HG03060 (cell line): ENCODE measurements at regions not wholly inside any gene's neighbourhood (a gene's known extent, or its start where the extent isn't known, plus 50 kb on each side); places are given as distances from the start of the nearest gene placed in this dataset.

Experiments used
- ATAC-seq: cut with Tn5 transposase; IDR thresholded peaks from one replicate; pipeline ENCODE4 v1.9.1; 2021; ENCODE audit warnings: low read depth, moderate number of reproducible peaks; ENCODE audit not compliant: unreplicated experiment

GRCh38 chr14:87149583-87150354, 843.2 kb downstream of the GALC start:
- ATAC-seq = no peak

- ATAC-seq = no peak
Observed at GRCh38 chr14:87148655-87149054, 844.3 kb downstream of the GALC start.

DNA sequence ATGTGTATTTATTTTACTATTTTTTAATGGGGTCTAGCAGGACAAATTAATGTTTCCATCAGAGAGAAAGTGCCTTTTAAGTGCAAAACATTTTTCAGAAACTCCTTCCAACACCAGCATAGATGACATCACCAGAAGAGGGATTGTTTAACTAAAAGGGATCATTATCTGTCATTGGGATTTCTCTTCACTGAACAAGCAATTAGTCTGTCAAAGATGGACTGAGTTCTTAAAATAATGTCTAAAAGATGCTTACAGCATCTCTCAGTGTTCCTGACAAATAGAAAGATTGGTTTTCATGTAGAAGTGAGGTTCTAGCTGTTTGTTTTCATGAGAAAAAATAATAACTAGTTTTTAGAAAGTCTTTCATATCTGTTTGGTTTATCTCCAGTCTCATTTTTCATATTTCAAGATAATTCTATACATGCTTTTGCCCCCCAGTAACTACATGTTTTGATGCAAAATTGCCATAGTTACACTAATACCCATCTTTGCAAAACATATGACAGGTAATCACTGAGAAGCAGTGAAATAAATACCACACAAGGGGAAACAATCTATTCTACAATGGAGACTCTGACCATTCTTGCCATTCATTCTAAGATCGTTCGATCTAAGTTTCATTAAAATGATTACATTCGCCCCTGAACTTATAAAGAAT, 850.3 kb downstream of the GALC start:
- no peak for ATAC-seq

DNA sequence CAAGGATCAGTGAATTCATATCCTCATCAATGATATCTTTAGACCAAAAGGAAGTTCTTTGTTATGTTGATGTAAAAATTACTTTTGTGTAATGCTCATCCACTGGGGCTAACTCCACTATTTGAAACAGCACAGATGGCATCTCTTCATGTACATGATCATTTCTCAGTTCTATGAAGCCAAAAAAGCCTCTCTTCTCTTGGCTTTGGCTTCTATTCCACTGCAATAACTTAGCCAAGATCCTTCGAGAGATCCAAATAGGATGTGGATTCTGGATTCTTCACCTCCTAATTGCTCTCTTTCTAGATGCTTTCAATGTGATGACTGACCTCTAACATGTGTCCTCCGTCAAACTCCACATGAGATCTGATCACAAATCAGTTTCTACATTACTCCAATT, 851.2 kb downstream of the GALC start:
- ATAC-seq = no peak

DNA sequence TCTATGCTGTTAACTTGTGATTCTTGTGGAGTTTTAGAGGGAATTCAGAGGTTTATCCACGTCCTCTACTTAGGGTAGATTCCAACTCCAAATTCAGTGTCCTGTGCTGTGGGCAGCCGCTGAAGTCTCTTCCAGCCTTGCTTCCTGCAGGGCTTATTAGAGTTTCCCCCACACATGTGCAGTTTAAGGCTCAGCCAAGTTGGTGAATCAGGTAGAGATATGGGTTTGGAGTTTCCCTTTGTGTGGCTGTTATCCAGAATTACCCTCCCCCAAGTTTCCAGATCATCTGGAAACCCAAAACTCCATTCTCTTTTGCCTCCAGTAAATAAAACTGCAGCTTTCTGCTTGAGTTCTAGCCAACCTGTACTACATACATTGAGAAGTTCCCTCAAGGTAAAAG, 853.7 kb downstream of the GALC start:
- no peak for ATAC-seq

DNA sequence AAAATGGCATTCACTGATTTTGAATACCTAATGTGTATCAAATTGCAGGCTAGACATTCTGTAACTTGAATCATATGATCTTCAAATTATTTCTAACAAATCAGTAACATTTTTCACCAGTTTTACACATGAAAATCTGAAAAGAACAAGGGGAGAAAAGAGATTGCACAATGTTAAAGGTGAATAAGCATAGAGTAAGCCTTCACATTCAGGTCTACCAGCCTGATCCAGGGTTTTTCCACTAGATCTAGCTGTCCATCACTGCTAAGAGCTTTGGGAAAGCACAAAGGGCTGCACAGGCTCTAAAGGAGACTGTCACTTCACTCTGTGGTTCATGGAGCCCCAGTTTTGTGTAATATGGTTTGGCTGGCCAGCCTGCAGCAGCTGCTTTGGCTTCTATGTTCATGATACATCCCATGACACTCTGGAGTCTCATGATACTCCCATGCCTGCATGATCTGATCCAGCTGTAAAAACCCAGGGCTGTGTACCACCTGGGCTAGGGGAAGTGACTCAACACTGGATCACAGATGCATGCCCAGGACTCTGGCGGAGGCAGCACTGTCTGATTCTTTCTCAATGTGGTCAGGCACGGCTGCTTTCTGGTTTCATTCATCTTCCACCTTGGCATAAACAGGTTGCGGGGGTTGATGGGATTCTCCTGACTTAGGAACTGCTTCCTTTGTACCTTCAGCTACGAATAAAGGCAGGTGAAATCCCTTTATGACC, 859.7 kb downstream of the GALC start:
- no peak for ATAC-seq

- ATAC-seq = no peak
Observed at GRCh38 chr14:87131879-87132278, 861.1 kb downstream of the GALC start.

GRCh38 chr14:87122166-87122565, 870.8 kb downstream of the GALC start:
- no peak for ATAC-seq

GRCh38 chr14:87121716-87122115, 871.3 kb downstream of the GALC start:
- ATAC-seq = no peak

DNA sequence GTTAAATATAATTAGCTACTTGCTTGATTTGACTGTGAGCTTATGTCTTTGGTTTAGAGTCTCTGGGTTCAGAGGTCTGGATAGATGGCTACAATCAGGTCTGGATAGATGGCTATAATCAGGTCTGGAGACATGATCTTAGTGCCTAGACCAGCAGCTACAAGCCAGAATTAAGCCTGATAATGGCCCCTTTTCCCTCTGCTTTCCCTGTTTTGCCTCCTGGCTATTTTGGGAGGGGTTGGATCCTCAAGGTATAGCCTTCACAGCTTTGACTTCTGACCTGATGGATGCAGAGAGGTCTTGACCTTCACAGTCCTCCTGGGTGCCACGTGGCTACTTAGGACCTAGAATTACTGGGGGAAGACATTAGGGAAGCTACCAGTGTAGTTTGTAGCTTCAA, 877.7 kb downstream of the GALC start:
- no peak for ATAC-seq

- ATAC-seq = no peak
Observed at GRCh38 chr14:87113286-87113685, 879.7 kb downstream of the GALC start.

- ATAC-seq = no peak
Observed at GRCh38 chr14:87111741-87112140, 881.2 kb downstream of the GALC start.

DNA sequence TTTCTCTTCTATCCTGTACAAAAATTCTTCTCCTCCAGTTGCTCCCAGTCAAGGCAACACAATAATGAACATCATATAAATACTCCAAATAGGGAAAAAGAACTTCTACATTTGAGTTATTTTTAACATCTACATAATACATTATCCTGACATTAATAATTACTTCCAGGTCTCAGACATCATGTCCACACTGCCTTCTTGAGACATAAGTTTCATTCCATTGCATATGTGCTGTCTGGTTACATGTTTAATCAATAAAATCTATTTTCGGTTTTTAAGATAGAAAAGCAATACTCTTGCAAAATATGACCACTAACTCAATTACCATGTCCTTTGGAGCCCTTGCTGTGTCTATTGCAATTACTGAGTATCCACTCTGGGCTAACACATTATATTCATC, 881.9 kb downstream of the GALC start:
- ATAC-seq = no peak

GRCh38 chr14:87109271-87109670, 883.7 kb downstream of the GALC start:
- no peak for ATAC-seq

- ATAC-seq = no peak
Observed at GRCh38 chr14:87108726-87109125, 884.3 kb downstream of the GALC start.

DNA sequence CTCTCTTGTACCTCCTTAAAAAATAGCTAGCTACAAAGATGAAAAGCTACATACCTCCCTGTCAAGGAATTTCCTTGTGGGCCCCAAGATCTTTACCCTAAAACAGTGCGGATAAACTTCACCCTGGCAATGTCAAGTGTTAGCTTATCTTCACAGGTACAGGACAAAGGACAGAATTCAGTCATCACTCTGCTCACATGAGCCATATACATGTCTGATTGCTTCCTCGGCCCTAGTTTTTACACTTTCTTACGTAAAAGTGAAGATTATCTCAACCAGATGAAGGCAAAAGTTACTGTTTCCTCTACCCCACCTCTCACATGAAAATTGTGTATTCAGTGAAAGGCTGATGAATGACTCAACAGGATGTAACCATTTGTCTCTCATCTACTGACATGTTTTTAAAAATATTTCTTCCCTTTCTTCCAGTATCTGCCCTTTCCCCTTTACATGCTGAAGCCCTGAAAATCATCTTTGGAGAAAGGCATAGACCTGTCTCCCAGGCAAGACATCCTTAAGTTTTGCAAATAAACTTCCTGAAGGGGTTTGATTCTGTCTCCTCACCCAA, 890.1 kb downstream of the GALC start:
- no peak for ATAC-seq

- ATAC-seq = no peak
Observed at GRCh38 chr14:87097015-87097414, 896.0 kb downstream of the GALC start.

DNA sequence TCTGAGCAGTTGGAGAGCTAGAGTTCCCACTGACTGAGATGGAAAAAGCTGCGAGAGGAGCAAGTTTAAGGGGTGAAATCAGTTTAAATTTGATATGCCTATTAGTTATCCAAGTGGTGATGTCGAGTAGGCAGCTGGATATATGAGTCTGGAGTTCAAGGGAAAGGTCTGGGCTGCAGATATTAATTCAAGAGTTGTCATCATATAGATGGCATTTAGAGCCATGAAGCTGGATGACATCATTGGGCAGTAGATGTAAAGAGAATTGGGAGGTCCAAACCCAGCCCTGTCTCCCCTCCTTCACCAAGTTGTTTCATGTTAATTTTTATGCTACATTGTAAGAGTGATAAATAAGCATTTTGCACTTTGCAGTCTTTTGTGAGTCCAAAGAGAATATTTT, 898.1 kb downstream of the GALC start:
- no peak for ATAC-seq

DNA sequence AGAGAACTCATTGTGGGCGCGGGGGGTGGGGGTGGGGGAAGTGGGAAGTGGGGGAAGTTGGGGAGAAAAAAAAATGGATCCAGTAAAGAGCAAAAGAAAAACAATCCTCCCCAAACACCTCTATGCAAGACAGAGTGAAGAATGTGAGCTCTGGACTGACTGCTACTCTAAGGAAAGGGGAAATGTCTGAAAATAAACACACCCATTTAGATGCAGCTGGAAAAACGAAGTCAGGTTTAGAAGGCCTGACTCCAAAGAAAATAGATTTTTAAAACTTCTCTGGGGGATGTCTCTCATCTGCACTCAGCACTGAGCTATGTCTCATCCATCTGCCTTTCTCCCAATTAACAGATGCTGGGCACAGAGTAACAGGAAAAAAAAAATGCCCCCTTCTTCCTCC, 904.4 kb downstream of the GALC start:
- ATAC-seq = no peak

- no peak for ATAC-seq
Observed at GRCh38 chr14:87087881-87088280, 905.1 kb downstream of the GALC start.

- no peak for ATAC-seq
Observed at GRCh38 chr14:87084908-87085307, 908.1 kb downstream of the GALC start.
